SK-N-SH treated with all-trans-retinoic acid at 6 μM for 48 hours (cell line): ENCODE measurements at regions not wholly inside any gene's neighbourhood (a gene's known extent, or its start where the extent isn't known, plus 50 kb on each side); places are given as distances from the start of the nearest gene placed in this dataset.

Experiments used
- BACH2 ChIP-seq: fragments of 250-450 bp; sonication (Bioruptor Pico); IDR thresholded peaks from 2 replicates; pipeline ENCODE4 v1.9.0; 2021; ENCODE audit warnings: mild to moderate bottlenecking, borderline replicate concordance
- CREB5 ChIP-seq: fragments of 250-450 bp; sonication (Bioruptor Pico); IDR thresholded peaks from 2 replicates; pipeline ENCODE4 v1.5.1; 2020; ENCODE audit warnings: low read depth, mild to moderate bottlenecking, moderate library complexity
- OSR1 ChIP-seq: fragments of 250-450 bp; sonication (Bioruptor Pico); IDR thresholded peaks from 2 replicates; pipeline ENCODE4 v1.8.0; 2022; ENCODE audit warnings: moderate library complexity, mild to moderate bottlenecking, inconsistent platforms
- TSHZ2 ChIP-seq: fragments of 250-450 bp; sonication (Bioruptor Pico); IDR thresholded peaks from 2 replicates; pipeline ENCODE4 v1.5.0; 2020; ENCODE audit warnings: mild to moderate bottlenecking, moderate library complexity
- ZFP3 ChIP-seq: fragments of 250-450 bp; sonication (Bioruptor Pico); IDR thresholded peaks from 2 replicates; pipeline ENCODE4 v1.5.0; 2020; ENCODE audit warnings: mild to moderate bottlenecking, moderate library complexity
- ZNF70 ChIP-seq: fragments of 450-650 bp; formaldehyde crosslinking; IDR thresholded peaks from 2 replicates; pipeline ENCODE4 v1.5.0; 2020; ENCODE audit warnings: mild to moderate bottlenecking, moderate library complexity

- TF ChIP-seq OSR1 (CRISPR knock-in tag) = no peak
- TF ChIP-seq ZFP3 (CRISPR knock-in tag) = no peak
- no peak for TF ChIP-seq CREB5
- no peak for TF ChIP-seq ZNF70
- TF ChIP-seq TSHZ2 (CRISPR knock-in tag) = no peak
- TF ChIP-seq BACH2 = no peak
Observed at GRCh38 chr13:91295712-91296410, 51.6 kb upstream of the MIR17HG start.
